IPS DF 4.7 (cell line): ENCODE measurements at regions not wholly inside any gene's neighbourhood (a gene's known extent, or its start where the extent isn't known, plus 50 kb on each side); places are given as distances from the start of the nearest gene placed in this dataset.

Experiments
- DNase-seq: peaks from one replicate; pipeline ENCODE4 v3.0.0-alpha.2; 2013; ENCODE audit warnings: low spot score; ENCODE audit errors: extremely low read depth

DNA sequence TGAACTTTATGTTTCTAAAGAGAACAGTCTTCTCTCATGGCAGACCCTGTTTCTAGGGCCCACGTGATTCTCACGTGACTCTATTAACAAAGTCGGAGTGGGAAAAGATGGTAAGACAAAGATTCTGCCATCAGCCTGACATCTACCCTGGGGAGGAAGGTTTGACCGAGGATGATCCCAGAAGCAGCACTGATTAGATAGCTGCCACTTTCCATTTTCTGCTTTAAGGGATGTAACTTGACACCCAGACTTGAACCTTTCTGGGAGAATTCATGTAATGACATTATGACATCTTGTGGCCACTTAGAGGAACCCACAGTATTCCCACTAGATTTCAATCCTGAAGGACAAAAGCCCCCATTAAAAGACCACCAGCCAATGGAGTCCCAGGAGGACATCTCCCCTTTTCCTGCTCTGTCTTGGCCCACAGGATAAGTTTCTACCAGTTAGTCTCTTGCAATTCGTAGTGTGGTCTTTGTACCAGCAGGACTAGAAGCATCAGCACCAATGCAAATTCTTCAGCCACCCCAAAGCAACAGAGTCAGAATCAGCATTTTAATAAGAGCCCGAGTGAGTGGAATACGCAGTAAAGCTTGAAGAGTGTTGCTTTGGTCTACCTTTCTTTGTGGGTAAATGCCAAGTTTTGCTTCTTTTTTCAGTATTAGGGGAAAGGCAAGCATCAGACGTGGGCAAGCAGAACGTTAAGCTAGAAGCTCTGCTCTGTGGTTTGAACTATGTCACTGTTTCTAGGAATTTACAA, 480.5 kb upstream of the PROK2 start:
- DNase-seq, result no peak

DNA sequence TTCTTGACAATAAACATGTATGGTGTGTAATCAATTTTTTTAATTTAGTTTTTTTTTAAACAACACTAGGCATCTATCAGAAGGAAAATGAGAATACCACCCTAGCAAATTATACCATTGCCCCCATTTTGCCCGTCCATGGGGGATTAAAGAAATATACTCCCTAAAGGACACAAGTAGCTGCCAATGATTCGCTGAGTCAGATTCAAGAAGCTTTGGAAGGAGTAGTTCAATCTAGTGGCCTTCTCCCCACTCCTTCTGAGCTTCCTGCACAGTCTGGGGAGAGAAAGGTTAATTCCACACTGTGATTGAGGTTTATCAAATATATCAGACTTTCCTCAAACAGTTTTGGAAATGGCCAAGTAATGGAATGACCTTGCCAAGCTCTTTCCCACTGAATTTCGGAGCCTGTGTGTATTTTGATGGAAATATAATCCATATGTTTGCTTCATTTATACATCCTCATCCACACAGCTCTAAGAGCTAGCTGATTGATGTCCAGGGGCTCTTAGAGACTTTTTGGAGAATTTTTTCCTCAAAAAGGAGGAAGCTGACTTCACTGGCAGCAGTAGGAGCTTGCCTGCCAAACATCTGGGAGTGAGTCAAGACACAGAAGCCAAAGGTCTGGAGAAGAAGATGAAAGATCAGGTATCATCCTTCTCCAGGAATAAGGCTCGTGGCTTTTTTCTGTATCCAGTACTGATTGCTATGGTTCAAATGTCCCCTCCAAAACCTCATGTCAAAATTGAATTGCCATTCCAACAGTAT, 478.5 kb upstream of the PROK2 start:
- DNase-seq, result no peak

DNA sequence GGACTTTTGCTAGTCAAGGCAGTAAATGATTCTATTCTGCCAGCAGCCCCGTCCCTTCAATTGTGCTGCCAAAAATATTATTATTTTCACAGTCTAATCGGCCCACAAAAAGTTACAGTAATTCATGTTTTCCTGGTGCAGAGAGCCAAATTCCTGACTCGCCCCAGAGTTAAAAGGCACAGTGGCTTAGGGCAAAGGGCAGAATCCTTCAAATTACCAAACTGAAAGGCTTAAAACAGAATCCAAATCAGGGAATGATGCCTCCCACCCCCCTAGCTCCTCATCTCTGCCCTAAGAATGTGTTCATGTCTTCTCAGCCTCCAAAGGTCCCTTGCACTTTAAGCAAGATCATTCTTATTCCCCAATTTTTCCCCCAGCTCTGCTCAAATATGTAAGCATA, 477.8 kb upstream of the PROK2 start:
- no peak for DNase-seq

DNA sequence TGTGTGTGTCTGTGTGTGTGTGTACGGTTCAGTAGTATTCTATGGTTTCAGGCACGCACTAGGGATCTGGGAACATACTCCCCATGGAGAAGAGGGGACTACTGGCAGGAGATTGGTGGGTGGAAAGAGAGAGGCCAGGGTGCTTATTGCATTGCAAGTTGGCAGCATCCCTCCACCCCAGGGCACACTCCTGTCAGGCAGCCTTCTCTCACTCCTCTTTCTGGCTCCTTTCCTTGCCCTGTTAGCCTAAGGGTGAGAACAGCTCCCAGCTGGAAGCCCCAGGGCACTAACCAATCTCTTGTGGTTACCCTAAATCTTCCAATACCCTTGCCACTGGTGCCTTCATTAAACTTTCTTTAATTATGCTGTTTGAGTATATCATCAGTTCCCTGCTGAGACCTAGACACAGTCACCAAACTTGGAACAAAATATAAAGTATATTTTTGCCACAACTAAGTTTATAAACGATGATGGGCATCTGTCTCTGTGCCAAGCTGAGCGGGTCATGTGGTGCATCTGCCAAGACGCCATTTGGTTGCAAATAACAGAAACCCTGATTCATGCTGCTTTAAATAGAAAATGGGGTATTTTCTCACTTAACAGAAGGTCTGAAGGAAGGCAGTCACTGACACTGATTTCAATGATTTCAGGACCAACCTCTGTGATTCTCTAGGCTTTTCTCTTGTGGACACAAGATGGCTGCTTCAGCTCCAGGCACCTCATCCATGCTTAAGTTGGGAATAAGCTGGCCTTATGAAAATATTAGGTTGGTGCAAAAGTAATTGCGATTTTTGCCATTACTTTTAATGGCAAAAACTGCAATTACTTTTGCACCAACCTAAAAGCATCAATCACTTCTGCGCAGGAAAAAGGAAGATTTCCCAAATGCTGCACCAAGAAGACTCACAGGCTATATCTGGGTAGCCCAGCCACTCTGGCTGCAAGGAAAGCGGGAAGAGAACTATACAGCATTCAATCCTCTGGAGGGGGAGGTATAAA, 476.9 kb upstream of the PROK2 start:
- no peak for DNase-seq

DNA sequence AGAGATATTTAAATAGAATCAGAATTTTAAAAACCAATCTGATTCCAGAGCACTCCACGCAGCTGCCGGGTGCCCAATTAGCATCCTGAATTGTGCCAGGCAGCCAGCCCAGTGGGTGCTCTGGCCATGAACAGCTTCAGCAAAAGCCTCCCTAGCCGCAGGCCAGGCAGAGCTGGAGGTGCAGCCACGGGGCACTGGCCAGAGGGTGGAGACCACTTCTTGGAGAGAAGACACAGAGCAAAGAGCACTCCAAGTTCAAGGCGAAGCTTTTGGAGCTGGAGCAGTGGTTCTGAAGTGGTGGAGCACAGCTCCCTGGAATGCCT, 475.6 kb upstream of the PROK2 start:
- no peak for DNase-seq

DNA sequence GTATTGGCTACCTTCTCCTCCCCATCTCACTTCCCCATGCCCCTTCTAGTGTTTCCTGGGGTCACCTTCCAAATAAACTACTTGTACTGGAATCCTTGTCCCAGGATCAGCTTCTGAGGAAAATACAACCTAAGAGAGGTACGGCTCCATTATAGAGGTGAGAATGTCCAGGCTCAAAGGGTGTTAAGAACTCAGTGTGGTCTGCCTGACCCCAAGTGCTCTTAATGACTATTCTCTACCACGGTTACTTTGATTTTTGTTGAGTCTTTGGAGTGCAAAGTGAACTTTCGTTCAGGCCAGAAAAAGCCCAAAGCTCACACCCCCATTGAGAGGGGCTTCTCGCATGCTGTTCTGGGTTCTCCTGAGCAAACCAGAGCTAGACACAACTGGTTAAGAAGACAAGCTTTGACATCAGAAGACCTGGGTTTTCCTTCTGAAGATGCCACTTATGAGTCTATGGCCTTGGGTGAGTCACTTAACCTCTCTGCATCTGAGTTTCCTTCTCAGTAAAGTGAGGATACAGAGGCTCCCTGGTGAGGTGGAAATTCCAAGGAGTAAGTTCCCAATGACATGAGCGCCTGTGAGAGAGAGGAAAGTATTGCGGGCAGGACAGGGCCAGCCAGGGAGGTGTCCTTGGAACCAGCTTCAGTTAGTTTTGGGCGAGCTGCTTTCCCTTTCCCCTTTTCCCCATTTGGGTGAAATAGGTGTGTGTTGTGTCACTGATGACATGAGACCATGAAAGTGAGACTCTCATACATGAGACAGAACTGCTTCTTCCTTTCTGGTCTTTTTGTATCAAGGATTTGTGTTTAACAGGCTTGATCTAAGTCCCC, 475.0 kb upstream of the PROK2 start:
- DNase-seq, result no peak

DNA sequence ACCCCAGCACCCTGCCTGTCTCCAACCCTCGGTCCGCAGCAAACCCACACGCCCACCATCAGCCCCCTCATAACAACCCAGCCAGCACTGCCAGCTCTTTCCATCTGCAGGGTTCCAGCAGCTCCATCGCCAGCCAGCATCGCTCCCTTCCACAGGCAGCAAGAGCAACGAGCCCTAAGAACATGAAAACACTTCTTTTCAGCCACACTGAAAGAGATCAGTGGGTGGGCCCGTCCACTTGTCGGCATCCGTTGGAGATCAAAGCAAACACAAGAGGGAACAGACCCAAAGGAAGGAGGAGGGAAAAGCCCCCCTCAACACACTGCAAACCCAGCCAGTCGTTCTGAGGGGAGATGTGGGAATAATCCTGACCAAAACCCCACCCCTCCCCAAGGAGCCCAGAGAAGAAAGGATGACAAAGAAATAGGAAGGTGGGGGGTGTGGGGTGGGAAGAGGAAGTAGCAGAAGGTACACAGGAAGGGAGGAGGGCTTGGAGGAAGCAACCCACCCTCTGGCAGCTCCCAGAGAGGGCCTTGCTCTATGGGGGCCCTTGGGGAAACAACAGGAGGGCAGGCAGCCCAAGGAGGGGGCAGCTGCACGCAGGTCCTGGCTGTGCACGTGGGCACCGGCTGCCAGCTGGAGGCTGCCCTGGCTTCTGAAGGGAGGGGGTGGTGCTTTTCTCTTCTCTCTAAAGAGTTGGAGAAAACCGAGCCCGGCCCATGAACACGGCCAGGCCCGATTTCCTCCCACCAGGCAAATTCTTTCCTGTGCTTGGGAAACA, 473.6 kb upstream of the PROK2 start:
- no peak for DNase-seq

DNA sequence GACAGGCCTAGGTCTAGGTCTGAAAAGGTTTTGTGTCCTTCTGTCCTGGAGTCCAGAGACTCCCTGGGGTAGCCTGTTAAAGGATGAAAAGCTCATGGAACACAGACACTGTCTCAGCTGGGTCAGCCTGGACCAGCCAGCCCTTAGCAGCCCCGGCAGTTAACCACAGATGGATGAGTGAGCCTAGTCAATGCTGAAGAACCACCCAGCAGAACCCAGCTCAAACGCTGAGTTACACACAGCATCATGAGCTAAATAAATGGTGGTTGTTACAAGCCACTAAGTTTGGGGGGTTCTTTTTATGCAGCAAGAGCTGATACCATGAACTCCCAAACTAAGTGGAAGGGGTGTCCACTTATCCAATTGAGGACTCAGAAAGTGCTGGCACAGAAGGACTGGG, 472.8 kb upstream of the PROK2 start:
- no peak for DNase-seq

DNA sequence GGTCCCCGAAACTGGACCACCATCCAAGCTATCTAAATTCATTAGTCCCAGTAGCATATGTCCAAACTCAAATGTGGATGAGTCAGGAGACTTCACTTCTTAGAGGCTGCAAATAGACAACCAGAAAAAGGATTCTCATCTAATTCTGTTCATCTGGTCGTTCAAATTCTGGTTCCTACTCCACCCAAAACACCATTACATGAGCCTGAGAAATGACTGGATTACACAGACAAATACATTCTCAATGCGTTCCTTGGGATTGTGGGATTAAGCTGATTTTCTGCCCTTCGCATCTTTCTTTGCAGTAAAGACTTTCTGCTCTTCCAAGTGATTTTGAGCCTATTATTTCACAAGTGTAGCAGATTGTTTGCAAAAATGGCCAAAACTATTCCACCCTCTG, 472.3 kb upstream of the PROK2 start:
- DNase-seq, result no peak

DNA sequence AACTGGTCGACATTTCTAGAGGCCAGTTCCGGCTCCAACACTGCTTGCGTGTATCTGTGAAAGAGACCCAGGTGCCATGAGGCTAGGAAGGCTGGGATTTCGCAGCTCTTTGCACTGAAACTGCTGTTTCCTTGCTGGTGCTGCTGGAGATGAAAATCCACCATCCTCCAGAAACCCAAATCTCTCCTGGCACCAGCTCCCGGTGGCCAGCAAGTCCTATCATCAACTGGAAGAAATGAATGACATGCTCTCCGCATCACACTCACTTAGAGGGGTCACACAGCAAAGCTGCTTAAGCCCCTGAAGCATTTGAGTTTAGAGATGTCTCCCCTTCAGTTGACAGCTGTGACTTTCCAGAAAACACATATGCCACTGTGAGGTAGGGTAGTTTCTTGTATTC, 471.8 kb upstream of the PROK2 start:
- DNase-seq, result no peak

DNA sequence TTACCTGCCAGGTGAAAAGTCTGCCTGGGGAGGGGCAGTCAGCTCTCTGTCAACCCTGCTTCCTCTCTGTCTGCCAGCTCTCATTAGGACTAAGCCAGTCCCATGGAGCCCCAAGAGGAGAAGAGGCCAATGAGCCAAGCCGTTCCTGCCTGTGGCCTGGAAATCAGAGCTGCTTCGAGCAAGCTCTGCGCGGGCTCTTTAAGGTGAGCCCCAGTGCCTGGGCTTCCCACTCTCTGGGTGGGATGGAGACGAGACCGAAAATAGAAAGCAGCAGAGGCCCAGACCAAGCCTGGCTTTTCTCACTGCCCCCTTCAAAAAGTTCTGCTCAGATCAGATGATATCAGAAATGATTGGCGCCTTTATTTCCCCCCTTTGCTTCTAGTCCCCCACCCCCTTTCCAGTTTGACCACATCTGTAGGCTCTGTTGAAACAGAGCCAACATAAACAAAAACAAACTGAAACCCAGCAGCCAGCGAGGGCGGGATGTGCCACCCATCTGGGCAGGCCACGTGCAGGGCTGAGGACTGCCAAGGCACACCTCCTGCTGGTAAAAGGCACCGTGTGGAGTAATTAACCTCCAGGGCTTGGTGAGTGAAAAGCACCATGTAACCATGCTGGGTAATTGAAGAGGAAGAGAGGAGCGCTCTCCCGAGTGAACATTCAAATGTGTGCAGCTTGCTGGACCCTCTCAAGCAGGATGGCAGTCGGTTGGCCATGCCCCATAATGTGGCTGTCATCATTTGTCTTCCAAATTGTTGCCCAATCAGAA, 471.0 kb upstream of the PROK2 start:
- DNase-seq, result no peak

DNA sequence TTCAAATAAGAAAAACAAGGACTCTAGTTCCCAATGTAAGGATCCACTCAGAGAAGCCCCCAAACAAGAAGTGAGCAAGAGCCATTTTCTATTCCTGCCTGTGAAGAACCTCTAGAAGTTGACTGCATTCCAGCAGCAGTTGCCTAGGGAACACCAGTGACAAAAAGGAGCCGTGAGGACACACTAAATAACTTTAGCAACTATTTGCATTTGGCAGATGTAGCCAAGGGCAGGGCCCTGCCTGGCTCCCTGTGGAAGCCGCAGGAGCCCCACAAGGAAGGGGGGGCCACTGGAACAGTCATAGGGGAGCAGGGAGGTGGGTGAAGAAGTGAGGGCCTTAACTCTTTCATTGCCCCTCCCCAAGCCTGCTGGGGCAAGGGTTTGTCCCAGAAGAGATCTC, 470.2 kb upstream of the PROK2 start:
- no peak for DNase-seq

DNA sequence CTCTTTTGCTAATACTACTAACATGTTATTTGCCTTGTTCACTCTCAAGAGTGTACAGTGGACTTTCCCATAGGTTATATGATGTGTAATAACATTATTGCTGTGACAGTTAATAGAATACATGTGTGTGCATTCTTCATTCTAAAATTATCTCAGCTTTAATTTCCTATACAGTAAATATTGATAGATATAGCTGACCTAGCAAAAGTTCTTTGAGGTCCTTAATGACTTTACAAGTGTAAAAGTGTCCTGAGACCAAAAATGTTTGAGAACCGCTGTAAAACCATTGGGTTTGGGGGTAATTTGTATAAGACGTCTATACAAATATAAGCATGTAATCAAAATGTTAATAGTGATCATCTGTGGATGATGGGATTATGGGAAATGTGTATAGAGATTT, 469.5 kb upstream of the PROK2 start:
- DNase-seq, result no peak

DNA sequence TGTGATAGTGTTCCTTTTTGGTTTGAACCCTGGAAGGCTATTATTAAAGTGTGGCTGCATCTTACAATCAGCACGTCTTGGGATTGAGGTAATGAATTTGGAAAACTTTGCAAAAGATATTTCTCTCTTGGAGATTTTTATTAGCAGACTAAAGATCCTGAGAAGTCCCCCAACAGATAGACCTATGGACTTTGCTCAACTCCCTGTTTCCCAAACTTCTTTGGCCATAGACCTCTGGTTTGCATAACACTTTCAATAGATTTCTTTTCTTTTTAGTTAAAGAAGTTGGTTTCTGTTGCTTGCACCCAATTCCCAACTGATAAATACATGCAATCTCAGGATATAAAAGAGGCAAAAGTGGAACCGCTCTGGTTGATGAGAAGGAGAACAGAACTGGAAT, 465.8 kb upstream of the PROK2 start:
- no peak for DNase-seq

DNA sequence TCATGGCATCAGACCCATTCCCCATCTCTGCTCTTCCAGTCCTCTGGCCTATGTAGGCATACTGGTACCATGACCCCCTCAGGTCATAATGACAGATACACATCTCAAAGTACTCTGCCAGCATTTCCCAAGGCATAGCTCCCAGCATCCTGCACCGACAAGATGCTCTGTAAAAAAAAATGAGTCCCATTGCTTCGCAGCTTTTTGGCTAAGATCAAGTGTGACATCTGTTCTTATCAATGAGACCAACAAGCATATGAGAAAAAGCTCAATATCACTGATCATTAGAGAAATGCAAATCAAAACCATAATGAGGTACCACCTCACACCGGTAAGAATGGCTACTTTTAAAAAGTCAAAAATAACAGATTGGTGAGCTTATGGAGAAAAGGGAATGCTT, 463.9 kb upstream of the PROK2 start:
- no peak for DNase-seq

DNA sequence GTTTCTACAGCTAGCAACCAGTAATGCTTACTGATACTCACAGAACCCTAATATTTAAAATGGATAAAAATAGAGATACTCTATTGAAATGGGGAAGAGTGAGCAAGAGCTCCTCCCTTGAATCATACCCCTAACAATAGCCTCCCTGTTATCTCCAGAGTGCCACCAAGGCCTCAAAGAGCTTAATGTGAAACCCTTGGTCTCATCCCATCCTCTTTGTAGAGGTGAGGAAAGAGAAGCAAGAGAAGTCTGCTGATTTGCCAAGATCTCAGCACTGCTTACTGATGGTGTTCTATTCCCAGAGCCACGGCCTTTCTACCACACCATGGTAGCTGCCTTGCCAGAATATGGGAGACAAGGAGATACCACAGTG, 463.4 kb upstream of the PROK2 start:
- no peak for DNase-seq

DNA sequence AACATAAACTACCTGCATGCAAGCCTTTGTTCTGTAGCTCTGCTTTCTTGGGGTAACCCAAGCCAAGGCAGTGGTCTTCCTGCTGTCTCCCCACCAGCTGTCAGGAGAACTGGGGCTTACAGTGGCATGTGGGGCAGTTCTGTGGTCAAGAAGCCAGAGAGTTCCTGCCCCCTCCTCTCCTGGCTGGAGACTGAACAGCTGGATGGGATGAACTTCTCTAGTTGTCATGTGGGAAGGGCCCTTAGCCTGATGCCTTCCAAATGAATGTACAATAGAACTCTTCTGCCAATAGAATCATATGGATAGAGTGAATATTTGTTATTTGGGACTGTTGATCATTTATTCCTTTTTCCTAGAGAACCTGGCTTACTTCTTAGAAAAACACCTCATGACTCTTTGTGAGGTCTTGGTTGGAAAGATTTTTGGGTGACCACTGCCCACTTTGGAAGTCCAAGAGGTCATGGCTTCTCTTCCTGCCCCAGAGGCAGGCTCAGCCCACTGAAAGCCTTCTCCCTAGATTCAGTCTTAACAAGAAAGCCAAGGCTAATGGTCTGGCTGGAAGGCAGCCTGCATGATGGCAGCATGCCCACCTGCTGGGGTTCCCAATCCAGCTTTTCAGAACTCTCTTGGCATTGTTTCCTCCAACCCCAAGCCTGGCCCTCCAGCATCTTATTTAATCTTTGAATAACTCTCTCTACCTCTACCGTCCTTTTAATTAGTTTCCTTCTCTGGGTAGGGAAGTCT, 462.9 kb upstream of the PROK2 start:
- no peak for DNase-seq

DNA sequence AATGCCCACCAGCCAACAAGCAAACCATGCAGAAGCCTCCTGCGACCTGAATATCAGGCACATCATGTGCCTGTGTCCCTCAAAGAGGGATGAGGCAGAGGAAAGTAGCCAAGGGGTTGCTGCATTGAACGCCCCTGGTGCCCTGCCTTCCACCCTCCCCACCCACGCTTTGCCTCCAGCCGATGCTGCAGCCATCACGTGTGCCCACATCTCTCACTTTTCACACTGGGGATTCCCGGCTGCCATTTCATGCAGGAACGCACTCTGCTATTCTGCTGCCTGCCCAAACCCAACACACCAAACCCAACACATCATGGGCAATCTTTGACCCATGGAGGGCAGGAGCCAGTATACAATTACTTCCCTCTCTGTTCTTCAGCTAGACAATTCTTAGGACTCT, 462.2 kb upstream of the PROK2 start:
- no peak for DNase-seq

DNA sequence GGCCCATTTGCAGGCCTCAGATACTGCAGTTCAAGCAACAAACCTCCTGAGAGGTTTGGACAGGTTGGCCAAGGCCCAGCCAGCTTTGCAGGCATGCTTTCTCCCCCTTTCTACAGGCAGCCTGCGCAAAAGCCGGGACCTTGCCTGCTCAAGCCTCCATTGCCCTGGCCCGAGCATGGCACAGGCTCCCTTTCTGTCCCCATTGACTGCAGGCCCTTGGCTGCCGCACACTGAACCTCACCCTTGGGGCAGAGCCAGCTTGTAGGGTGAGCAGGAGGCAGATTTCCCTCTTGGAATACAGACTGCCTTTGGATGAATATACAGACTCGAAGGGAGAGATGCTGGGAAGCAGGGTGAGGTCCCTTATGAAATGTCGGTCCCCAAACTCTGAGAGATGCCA, 461.7 kb upstream of the PROK2 start:
- no peak for DNase-seq
